Breast epithelium (tissue), 3 donors: ENCODE measurements at regions not wholly inside any gene's neighbourhood (a gene's known extent, or its start where the extent isn't known, plus 50 kb on each side); places are given as distances from the start of the nearest gene placed in this dataset.

Experiments used
- POLR2A ChIP-seq: fragments of 450-650 bp; IDR thresholded peaks from one replicate; pipeline ENCODE4 v1.6.1; 2016; ENCODE audit warnings: antibody characterized with exemption, mild to moderate bottlenecking, moderate library complexity
- POLR2AphosphoS5 ChIP-seq, 3 donors: sonication (generic); formaldehyde crosslinking; IDR thresholded peaks; one replicate each; pipeline ENCODE4 v1.6.1; 2017; ENCODE audit warnings: antibody characterized with exemption in 3 of 3
- TF ChIP-seq, protein P1 (sequence below), 3 donors: fragments of 450-650 bp; IDR thresholded peaks; one replicate each; pipeline ENCODE4 v1.5.1; 2016 to 2017; ENCODE audit warnings: antibody characterized with exemption in 3 of 3, mild to moderate bottlenecking in 3 of 3, moderate library complexity in 3 of 3

DNA sequence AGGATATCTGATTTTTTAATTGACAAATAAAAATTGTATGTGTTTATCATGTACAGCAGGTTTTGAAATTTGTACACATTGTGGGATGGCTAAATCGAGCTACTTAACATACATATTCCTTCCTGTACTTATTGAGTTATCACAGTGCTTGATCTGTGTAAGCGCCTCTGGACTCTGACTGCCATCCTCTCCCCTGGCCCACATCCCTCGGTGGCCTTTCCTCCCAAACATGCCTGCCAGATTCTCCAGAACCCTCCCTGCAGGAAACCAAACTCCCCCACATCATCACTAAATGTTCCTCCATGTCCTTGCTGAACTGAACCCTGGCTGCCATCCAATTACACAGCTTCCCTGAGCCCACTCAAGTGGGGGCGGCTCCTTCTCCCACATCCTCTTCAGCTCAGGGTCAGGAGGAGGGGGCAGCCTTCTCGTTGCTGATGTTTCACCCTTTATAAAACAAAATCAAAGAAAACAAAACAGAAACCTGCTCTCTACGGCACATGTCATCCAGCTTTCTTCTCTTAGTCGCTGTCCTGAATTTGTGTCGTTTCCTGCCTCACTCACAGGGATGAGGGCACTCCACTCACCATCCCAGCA, 97.1 kb upstream of the SPATA13 start:
- TF ChIP-seq, protein P1, sequence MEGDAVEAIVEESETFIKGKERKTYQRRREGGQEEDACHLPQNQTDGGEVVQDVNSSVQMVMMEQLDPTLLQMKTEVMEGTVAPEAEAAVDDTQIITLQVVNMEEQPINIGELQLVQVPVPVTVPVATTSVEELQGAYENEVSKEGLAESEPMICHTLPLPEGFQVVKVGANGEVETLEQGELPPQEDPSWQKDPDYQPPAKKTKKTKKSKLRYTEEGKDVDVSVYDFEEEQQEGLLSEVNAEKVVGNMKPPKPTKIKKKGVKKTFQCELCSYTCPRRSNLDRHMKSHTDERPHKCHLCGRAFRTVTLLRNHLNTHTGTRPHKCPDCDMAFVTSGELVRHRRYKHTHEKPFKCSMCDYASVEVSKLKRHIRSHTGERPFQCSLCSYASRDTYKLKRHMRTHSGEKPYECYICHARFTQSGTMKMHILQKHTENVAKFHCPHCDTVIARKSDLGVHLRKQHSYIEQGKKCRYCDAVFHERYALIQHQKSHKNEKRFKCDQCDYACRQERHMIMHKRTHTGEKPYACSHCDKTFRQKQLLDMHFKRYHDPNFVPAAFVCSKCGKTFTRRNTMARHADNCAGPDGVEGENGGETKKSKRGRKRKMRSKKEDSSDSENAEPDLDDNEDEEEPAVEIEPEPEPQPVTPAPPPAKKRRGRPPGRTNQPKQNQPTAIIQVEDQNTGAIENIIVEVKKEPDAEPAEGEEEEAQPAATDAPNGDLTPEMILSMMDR (IDR thresholded peaks at IDR 0.05) = no peak
- TF ChIP-seq POLR2AphosphoS5 (IDR thresholded peaks at IDR 0.05) (no peak), POLR2A (no peak)
